HCT116 (cell line): ENCODE measurements at regions not wholly inside any gene's neighbourhood (a gene's known extent, or its start where the extent isn't known, plus 50 kb on each side); places are given as distances from the start of the nearest gene placed in this dataset.

Experiments used
- EZH2 ChIP-seq: fragments of 200-600 bp; sonication (generic); IDR thresholded peaks from 2 replicates; pipeline ENCODE4 v1.6.1; 2017; ENCODE audit warnings: antibody characterized with exemption, mixed run types
- EZH2phosphoT487 ChIP-seq: fragments of 200-600 bp; IDR thresholded peaks from 2 replicates; pipeline ENCODE4 v1.6.1; 2018; ENCODE audit warnings: antibody characterized with exemption, borderline replicate concordance
- POLR2A ChIP-seq: IDR thresholded peaks from 2 replicates; pipeline ENCODE4 v1.7.0; 2011; ENCODE audit warnings: borderline replicate concordance; ENCODE audit not compliant: insufficient read depth, insufficient read length; ENCODE audit errors: extremely low read depth
- POLR2AphosphoS5 ChIP-seq: IDR thresholded peaks from 2 replicates; pipeline ENCODE4 v1.6.1; 2011; ENCODE audit warnings: mild to moderate bottlenecking, low read depth, low read length, moderate library complexity
- REST ChIP-seq: IDR thresholded peaks from 2 replicates; pipeline ENCODE4 v1.6.1; 2012; ENCODE audit warnings: low read depth
- SIN3A ChIP-seq: IDR thresholded peaks from 2 replicates; pipeline ENCODE4 v1.6.1; 2012; ENCODE audit warnings: low read depth
- SP1 ChIP-seq: IDR thresholded peaks from 2 replicates; pipeline ENCODE4 v1.6.1; 2012; ENCODE audit warnings: low read depth
- TF ChIP-seq, protein P1 (sequence below), 3 experiments: fragments of 200-600 bp in 1 of 3; sonication (generic) in 1 of 3; IDR thresholded peaks in 2 of 3; conservative IDR thresholded peaks in 1 of 3; 2 replicates each; pipeline ENCODE4 v1.5.1; 2012 to 2017; ENCODE audit warnings: low read depth in 2 of 3, low read length in 2 of 3, antibody characterized with exemption in 1 of 3, borderline replicate concordance in 1 of 3, control low read depth in 1 of 3, mild to moderate bottlenecking in 1 of 3, mixed read lengths in 1 of 3, mixed run types in 1 of 3, moderate library complexity in 1 of 3; ENCODE audit not compliant: insufficient read depth in 1 of 3
- TF ChIP-seq, protein P2 (sequence below): IDR thresholded peaks from 2 replicates; pipeline ENCODE4 v1.6.1; 2011; ENCODE audit warnings: mild to moderate bottlenecking, low read length, moderate library complexity; ENCODE audit not compliant: insufficient replicate concordance; ENCODE audit errors: extremely low read depth
- TF ChIP-seq, protein P3 (sequence below): IDR thresholded peaks from 2 replicates; pipeline ENCODE4 v1.6.1; 2012

- TF ChIP-seq POLR2AphosphoS5 (no peak), EZH2phosphoT487 (no peak), REST (no peak), POLR2A (no peak), EZH2 (no peak), SIN3A (no peak), SP1 (no peak)
- TF ChIP-seq, protein P1, sequence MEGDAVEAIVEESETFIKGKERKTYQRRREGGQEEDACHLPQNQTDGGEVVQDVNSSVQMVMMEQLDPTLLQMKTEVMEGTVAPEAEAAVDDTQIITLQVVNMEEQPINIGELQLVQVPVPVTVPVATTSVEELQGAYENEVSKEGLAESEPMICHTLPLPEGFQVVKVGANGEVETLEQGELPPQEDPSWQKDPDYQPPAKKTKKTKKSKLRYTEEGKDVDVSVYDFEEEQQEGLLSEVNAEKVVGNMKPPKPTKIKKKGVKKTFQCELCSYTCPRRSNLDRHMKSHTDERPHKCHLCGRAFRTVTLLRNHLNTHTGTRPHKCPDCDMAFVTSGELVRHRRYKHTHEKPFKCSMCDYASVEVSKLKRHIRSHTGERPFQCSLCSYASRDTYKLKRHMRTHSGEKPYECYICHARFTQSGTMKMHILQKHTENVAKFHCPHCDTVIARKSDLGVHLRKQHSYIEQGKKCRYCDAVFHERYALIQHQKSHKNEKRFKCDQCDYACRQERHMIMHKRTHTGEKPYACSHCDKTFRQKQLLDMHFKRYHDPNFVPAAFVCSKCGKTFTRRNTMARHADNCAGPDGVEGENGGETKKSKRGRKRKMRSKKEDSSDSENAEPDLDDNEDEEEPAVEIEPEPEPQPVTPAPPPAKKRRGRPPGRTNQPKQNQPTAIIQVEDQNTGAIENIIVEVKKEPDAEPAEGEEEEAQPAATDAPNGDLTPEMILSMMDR (IDR thresholded peaks at IDR 0.05 in 2 of 3, conservative IDR thresholded peaks at IDR 0.05 in 1 of 3; ENCODE audit: borderline replicate concordance in 1 of 3, insufficient read depth in 1 of 3, low read depth in 2 of 3, low read length in 2 of 3): no peak
- TF ChIP-seq, protein P2, sequence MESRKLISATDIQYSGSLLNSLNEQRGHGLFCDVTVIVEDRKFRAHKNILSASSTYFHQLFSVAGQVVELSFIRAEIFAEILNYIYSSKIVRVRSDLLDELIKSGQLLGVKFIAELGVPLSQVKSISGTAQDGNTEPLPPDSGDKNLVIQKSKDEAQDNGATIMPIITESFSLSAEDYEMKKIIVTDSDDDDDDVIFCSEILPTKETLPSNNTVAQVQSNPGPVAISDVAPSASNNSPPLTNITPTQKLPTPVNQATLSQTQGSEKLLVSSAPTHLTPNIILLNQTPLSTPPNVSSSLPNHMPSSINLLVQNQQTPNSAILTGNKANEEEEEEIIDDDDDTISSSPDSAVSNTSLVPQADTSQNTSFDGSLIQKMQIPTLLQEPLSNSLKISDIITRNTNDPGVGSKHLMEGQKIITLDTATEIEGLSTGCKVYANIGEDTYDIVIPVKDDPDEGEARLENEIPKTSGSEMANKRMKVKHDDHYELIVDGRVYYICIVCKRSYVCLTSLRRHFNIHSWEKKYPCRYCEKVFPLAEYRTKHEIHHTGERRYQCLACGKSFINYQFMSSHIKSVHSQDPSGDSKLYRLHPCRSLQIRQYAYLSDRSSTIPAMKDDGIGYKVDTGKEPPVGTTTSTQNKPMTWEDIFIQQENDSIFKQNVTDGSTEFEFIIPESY: no peak
- TF ChIP-seq, protein P3, sequence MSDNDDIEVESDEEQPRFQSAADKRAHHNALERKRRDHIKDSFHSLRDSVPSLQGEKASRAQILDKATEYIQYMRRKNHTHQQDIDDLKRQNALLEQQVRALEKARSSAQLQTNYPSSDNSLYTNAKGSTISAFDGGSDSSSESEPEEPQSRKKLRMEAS: no peak
Measured at GRCh38 chr16:77617553-77617952, 104.8 kb upstream of the NUDT7 start.
